ENCODE measurements at regions not wholly inside any gene's neighbourhood (a gene's known extent, or its start where the extent isn't known, plus 50 kb on each side); places are given as distances from the start of the nearest gene placed in this dataset.

- Histone ChIP-seq H2AFZ (ENCODE audit: low read depth, low read length) (no peak overlapping the region), H4K20me1 (replicated peaks; ENCODE audit: control insufficient read depth, extremely low read depth, insufficient read depth, low read length) (no peaks in the 10 kb centered on the region), H3K27me3 (ENCODE audit: control insufficient read depth in 2 of 2, insufficient read depth in 2 of 2, low read length in 2 of 2) (peaks cover 0 to 2% of the 10 kb centered on the region in 2 experiments), H3K4me1 (ENCODE audit: control insufficient read depth, extremely low read depth, insufficient read depth, low read length) (no peaks in the 10 kb centered on the region), H3K36me3 (ENCODE audit: control insufficient read depth in 2 of 2, extremely low read depth in 1 of 2, insufficient read depth in 2 of 2, low read length in 2 of 2) (no peaks in the 10 kb centered on the region), H3K79me2 (ENCODE audit: control insufficient read depth, insufficient read depth, low read length) (no peaks in the 10 kb centered on the region), H3K9ac (replicated peaks; ENCODE audit: extremely low read depth, insufficient read depth, low read length) (no peak overlapping the region), H3K4me3 (replicated peaks in 1 of 3; ENCODE audit: insufficient read depth in 1 of 3, low read depth in 1 of 3, low read length in 3 of 3) (no peak overlapping the region), H3K9me1 (replicated peaks; ENCODE audit: control insufficient read depth, extremely low read depth, insufficient read depth, low read length) (no peaks in the 10 kb centered on the region), H3K27ac (ENCODE audit: insufficient read depth, low read depth, low read length) (no peak overlapping the region), H3K9me3 (replicated peaks; ENCODE audit: control insufficient read depth, insufficient read depth, low read length) (no peaks in the 10 kb centered on the region), H3K4me2 (ENCODE audit: insufficient read depth, low read length) (no peak overlapping the region)
- TF ChIP-seq, protein P1, sequence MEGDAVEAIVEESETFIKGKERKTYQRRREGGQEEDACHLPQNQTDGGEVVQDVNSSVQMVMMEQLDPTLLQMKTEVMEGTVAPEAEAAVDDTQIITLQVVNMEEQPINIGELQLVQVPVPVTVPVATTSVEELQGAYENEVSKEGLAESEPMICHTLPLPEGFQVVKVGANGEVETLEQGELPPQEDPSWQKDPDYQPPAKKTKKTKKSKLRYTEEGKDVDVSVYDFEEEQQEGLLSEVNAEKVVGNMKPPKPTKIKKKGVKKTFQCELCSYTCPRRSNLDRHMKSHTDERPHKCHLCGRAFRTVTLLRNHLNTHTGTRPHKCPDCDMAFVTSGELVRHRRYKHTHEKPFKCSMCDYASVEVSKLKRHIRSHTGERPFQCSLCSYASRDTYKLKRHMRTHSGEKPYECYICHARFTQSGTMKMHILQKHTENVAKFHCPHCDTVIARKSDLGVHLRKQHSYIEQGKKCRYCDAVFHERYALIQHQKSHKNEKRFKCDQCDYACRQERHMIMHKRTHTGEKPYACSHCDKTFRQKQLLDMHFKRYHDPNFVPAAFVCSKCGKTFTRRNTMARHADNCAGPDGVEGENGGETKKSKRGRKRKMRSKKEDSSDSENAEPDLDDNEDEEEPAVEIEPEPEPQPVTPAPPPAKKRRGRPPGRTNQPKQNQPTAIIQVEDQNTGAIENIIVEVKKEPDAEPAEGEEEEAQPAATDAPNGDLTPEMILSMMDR (IDR thresholded peaks at IDR 0.05; ENCODE audit: extremely low read depth in 1 of 2, insufficient read depth in 1 of 2, low read depth in 1 of 2, low read length in 2 of 2), result no peak
- TF ChIP-seq POLR2A (IDR thresholded peaks at IDR 0.05; ENCODE audit: low read depth, low read length) (no peak), JUN (IDR thresholded peaks at IDR 0.05; ENCODE audit: borderline replicate concordance, insufficient read depth, insufficient read length, low read depth) (no peak), FOS (IDR thresholded peaks at IDR 0.05; ENCODE audit: borderline replicate concordance, insufficient read depth, low read length) (no peak), EZH2 (IDR thresholded peaks at IDR 0.05; ENCODE audit: borderline replicate concordance, low read depth, low read length, severe bottlenecking) (no peak), POLR2AphosphoS5 (IDR thresholded peaks at IDR 0.05; ENCODE audit: insufficient read depth, low read depth, low read length) (no peak), MYC (IDR thresholded peaks at IDR 0.05; ENCODE audit: low read depth, low read length) (no peak), MAX (IDR thresholded peaks at IDR 0.05; ENCODE audit: insufficient read depth, insufficient read length) (no peak), GATA2 (IDR thresholded peaks at IDR 0.05; ENCODE audit: insufficient read depth, insufficient read length, low read depth, low read length) (no peak)
- ChIA-PET POLR2A (no interaction called here), CTCF (interaction anchor here (0.7 to 4.0 kb wide), 3 partner anchors 11 to 210 kb away, joined by 3 to 29 read pairs (median 3); no protein-coding TSS in a partner anchor)
- BruUV-seq (replicated peaks), result no TSS peak
- dilution Hi-C loops (cut with MboI; ENCODE audit: extremely low pct_ligation_motif_present, low sequenced_read_pairs) (no loop called here), intact Hi-C loops (cut with micrococcal nuclease) (no loop called here)
- DNase-seq (ENCODE audit: low read depth, low spot score), result no peak
- FAIRE-seq, result no peak
Observed at GRCh38 chr5:147175516-147176097, 59.2 kb upstream of the STK32A start.

Data from endothelial cell of umbilical vein (primary cell).